ENCODE measurements at regions not wholly inside any gene's neighbourhood (a gene's known extent, or its start where the extent isn't known, plus 50 kb on each side); places are given as distances from the start of the nearest gene placed in this dataset.

DNA sequence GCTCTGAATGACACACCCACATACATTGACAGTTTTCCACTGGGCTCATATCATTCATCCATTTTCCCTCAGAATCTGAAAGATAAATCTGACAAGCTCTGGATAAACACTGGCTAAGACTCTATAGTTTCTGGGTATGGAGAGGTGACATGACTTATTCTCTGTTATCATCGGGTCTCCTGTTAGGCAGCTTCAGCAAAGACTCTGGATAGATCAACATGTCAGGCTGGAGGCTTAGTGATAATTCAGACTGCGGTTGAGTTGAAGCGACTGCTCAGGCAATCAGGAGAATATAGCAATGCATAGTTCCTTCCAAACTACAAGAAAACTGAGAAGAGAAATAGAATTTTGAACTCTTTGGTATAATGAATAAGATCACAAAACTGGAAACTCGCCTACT lies 394.6 kb downstream of the CBLN4 start:
- no peak for TF ChIP-seq CTCF (IDR thresholded peaks at IDR 0.05; ENCODE audit: unreplicated experiment)
- Mint-ChIP-seq H3K27ac (ENCODE audit: unreplicated experiment) (no peak overlapping the region), H3K4me3 (ENCODE audit: unreplicated experiment) (no peak overlapping the region), H3K9me3 (ENCODE audit: unreplicated experiment) (peaks cover 14% of the 10 kb centered on the region), H3K4me1 (ENCODE audit: unreplicated experiment) (no peaks in the 10 kb centered on the region), H3K36me3 (ENCODE audit: low read depth, unreplicated experiment) (no peaks in the 10 kb centered on the region), H3K27me3 (ENCODE audit: unreplicated experiment) (no peaks in the 10 kb centered on the region)
- DNase-seq (ENCODE audit: low spot score), result no peak

DNA sequence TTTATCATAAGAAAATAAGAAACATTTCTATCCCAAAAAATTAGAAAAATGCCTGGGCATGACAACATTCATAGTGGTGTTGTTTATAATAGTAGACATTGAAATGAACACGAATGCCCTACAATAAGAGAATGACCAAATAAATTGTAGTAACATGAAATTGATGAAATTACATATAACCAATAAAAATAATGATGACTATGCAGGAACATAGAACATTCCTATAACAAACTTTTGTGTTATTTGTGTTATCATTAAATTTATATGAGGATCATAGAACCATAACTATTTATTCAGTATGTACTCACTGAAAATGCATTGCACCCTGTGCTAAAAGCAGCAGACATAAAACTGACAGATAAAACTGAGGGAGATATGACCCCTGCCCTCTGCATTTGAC lies 399.7 kb downstream of the CBLN4 start:
- Mint-ChIP-seq H3K36me3 (ENCODE audit: low read depth, unreplicated experiment) (no peaks in the 10 kb centered on the region), H3K9me3 (ENCODE audit: unreplicated experiment) (peaks cover 19% of the 10 kb centered on the region), H3K4me3 (ENCODE audit: unreplicated experiment) (no peak overlapping the region), H3K27me3 (ENCODE audit: unreplicated experiment) (no peaks in the 10 kb centered on the region), H3K4me1 (ENCODE audit: unreplicated experiment) (no peaks in the 10 kb centered on the region), H3K27ac (ENCODE audit: unreplicated experiment) (no peak overlapping the region)
- DNase-seq (ENCODE audit: low spot score), result no peak
- no peak for TF ChIP-seq CTCF (IDR thresholded peaks at IDR 0.05; ENCODE audit: unreplicated experiment)

GRCh38 chr20:55597526-55597925 lies 407.8 kb downstream of the CBLN4 start:
- Mint-ChIP-seq H3K9me3 (ENCODE audit: unreplicated experiment) (peaks cover 39% of the 10 kb centered on the region), H3K36me3 (ENCODE audit: low read depth, unreplicated experiment) (no peaks in the 10 kb centered on the region), H3K4me3 (ENCODE audit: unreplicated experiment) (no peak overlapping the region), H3K4me1 (ENCODE audit: unreplicated experiment) (no peaks in the 10 kb centered on the region), H3K27me3 (ENCODE audit: unreplicated experiment) (peaks cover 2% of the 10 kb centered on the region), H3K27ac (ENCODE audit: unreplicated experiment) (no peak overlapping the region)
- no peak for DNase-seq (ENCODE audit: low spot score)
- no peak for TF ChIP-seq CTCF (IDR thresholded peaks at IDR 0.05; ENCODE audit: unreplicated experiment)

DNA sequence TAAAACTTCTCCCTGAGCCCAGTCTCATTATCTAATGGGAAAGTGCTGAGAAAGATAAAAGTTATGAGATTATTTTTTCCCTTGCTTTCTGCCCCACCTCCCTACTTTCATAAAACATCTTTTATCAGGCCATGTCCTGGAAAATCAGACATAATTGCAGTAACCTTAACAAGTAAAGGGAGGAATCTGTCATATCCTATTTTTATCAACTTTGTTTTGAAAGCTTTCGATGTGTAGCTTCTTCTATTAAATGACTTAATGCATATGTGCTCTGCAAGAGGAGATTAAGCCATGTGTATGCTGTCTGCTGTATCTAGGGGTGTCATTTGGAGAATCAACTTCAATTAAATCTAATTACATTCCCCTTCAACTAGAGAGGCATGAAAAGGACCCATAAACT lies 408.9 kb downstream of the CBLN4 start:
- no peaks in the 10 kb centered on the region for H3K4me1 Mint-ChIP-seq (ENCODE audit: unreplicated experiment)
- no peak for DNase-seq (ENCODE audit: low spot score)
- TF ChIP-seq CTCF (IDR thresholded peaks at IDR 0.05; ENCODE audit: unreplicated experiment), result no peak
- H3K27ac Mint-ChIP-seq (ENCODE audit: unreplicated experiment), result no peak overlapping the region
- no peak overlapping the region for H3K4me3 Mint-ChIP-seq (ENCODE audit: unreplicated experiment)
- peaks cover 2% of the 10 kb centered on the region for H3K27me3 Mint-ChIP-seq (ENCODE audit: unreplicated experiment)
- peaks cover 32% of the 10 kb centered on the region for H3K9me3 Mint-ChIP-seq (ENCODE audit: unreplicated experiment)
- H3K36me3 Mint-ChIP-seq (ENCODE audit: low read depth, unreplicated experiment), result no peaks in the 10 kb centered on the region

GRCh38 chr20:55592866-55593265 lies 412.5 kb downstream of the CBLN4 start:
- TF ChIP-seq CTCF (IDR thresholded peaks at IDR 0.05; ENCODE audit: unreplicated experiment), result no peak
- Mint-ChIP-seq H3K4me1 (ENCODE audit: unreplicated experiment) (no peaks in the 10 kb centered on the region), H3K27ac (ENCODE audit: unreplicated experiment) (no peak overlapping the region), H3K9me3 (ENCODE audit: unreplicated experiment) (peaks cover 31% of the 10 kb centered on the region), H3K4me3 (ENCODE audit: unreplicated experiment) (no peak overlapping the region), H3K27me3 (ENCODE audit: unreplicated experiment) (peaks cover 4% of the 10 kb centered on the region), H3K36me3 (ENCODE audit: low read depth, unreplicated experiment) (peaks cover 5% of the 10 kb centered on the region)
- DNase-seq (ENCODE audit: low spot score), result no peak

Data from endothelial cell (in vitro differentiated cells).